ENCODE measurements at regions not wholly inside any gene's neighbourhood (a gene's known extent, or its start where the extent isn't known, plus 50 kb on each side); places are given as distances from the start of the nearest gene placed in this dataset.
"Not testable (repeated sequence)": the region's sequence is repeated elsewhere in the genome, so short reads cannot be mapped to it uniquely, and the experiment has no call there.

DNA sequence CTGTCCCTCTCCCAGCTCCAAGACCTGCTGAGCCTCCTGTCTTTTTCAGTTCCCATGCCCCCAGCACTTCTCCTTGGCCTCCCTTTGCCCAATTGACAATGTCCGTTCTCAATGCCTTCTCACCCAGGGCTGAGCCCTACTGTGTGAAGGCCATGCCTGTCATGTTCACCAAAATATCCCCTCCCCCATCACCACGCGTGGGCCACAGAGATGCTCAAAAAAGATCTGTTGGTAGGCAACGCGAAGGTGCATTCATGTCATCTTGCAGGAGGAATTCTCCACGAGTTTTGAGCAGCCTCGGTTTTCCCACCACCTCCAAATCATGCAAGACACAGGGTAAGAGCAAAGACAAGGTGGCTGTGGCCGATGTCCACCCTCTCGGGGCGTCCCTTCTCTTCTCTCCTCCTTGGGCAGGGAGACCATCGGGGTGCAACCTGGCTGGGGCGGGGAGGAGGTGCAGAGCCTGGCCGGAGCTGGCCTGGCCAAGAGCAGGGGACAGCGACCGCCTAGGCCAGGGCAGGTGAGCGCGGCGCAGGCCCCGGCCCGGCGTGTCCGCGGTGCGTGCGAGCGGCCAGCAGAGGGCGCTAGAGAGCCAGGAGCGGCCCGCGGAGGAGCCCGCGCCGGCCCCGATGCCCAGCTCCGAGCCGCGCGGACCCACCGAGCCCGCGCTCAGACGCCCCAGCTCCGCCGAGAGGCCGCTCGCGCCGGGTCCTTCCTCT lies 56.3 kb upstream of the KRTAP5-11 start:
- H3K9me2 ChIP-seq (ENCODE audit: insufficient read depth, low read length); H3K9me3 ChIP-seq (ENCODE audit: low read length); intact Hi-C loops (cut with micrococcal nuclease; ENCODE audit: unreplicated experiment); H3K4me1 ChIP-seq (ENCODE audit: insufficient read depth, low read length, poor library complexity, severe bottlenecking); H2AFZ ChIP-seq (ENCODE audit: low read length); H3K79me2 ChIP-seq (ENCODE audit: insufficient read depth, low read depth, low read length); BruUV-seq (replicated peaks); H3K36me3 ChIP-seq (ENCODE audit: insufficient read depth, low read length); H3K4me2 ChIP-seq (ENCODE audit: low read length); POLR2A ChIA-PET; CTCF ChIA-PET (ENCODE audit: unreplicated experiment); H3K4me3 ChIP-seq (ENCODE audit: low read depth, low read length, poor library complexity, severe bottlenecking); H3K27ac ChIP-seq (ENCODE audit: low read depth, low read length, poor library complexity, severe bottlenecking); H4K20me1 ChIP-seq (ENCODE audit: insufficient read depth, low read length): not testable (repeated sequence)
- TF ChIP-seq, protein P1, sequence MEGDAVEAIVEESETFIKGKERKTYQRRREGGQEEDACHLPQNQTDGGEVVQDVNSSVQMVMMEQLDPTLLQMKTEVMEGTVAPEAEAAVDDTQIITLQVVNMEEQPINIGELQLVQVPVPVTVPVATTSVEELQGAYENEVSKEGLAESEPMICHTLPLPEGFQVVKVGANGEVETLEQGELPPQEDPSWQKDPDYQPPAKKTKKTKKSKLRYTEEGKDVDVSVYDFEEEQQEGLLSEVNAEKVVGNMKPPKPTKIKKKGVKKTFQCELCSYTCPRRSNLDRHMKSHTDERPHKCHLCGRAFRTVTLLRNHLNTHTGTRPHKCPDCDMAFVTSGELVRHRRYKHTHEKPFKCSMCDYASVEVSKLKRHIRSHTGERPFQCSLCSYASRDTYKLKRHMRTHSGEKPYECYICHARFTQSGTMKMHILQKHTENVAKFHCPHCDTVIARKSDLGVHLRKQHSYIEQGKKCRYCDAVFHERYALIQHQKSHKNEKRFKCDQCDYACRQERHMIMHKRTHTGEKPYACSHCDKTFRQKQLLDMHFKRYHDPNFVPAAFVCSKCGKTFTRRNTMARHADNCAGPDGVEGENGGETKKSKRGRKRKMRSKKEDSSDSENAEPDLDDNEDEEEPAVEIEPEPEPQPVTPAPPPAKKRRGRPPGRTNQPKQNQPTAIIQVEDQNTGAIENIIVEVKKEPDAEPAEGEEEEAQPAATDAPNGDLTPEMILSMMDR (conservative IDR thresholded peaks at IDR 0.05; ENCODE audit: low read length), result peak; percentile 70
- DNase-seq (ENCODE audit: low spot score), result peak; percentile 27

DNA sequence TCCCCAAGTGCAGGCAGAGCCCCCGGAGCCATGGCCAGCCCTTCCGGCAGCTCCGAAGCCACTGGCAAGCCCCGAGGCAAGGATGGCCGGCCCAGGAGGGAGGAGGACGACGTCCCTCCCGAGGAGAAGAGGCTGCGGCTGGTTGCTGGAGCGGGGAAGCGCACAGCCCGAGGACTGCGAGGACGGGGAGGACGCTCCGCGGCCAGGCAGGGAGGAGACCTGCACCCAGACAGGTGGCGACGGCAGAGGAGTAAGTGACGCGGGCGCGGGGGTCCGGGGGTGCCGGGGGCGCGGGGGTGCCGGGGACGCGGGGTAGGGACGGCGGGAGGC lies 56.8 kb upstream of the KRTAP5-11 start:
- not testable (repeated sequence) for H3K4me2 ChIP-seq (ENCODE audit: low read length); H3K4me3 ChIP-seq (ENCODE audit: low read depth, low read length, poor library complexity, severe bottlenecking)

DNA sequence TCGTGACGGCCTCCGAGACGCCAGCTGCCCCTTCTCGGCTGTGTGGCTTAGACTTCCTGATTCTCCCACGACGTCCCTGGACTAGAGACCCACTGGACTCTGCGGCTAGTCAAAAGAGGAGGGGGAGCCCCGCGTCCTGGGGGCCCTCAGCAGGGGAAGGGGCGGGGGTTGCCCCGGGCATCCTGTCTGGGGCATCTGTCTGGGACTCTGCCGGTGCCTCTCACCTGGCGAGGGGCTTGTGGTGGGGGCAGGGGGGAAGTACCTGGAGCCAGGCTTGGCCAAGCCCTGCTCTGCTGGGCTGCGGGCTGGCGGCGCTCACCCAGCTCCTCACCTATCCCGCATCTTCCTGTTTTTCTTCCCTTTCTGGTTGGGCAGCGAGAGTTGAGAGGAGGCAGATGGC lies 57.2 kb upstream of the KRTAP5-11 start:
- H3K4me3 ChIP-seq (ENCODE audit: low read depth, low read length, poor library complexity, severe bottlenecking); POLR2A ChIA-PET; H3K4me1 ChIP-seq (ENCODE audit: insufficient read depth, low read length, poor library complexity, severe bottlenecking); H3K36me3 ChIP-seq (ENCODE audit: insufficient read depth, low read length); DNase-seq (ENCODE audit: low spot score); H3K9me3 ChIP-seq (ENCODE audit: low read length); H3K79me2 ChIP-seq (ENCODE audit: insufficient read depth, low read depth, low read length); H3K4me2 ChIP-seq (ENCODE audit: low read length); BruUV-seq (replicated peaks); H3K9me2 ChIP-seq (ENCODE audit: insufficient read depth, low read length); H4K20me1 ChIP-seq (ENCODE audit: insufficient read depth, low read length); H3K27ac ChIP-seq (ENCODE audit: low read depth, low read length, poor library complexity, severe bottlenecking); H2AFZ ChIP-seq (ENCODE audit: low read length); intact Hi-C loops (cut with micrococcal nuclease; ENCODE audit: unreplicated experiment); CTCF ChIA-PET (ENCODE audit: unreplicated experiment): not testable (repeated sequence)

More for the DNA sequence above, 56.8 kb upstream of the KRTAP5-11 start:
- H3K9me2 ChIP-seq (ENCODE audit: insufficient read depth, low read length); H3K9me3 ChIP-seq (ENCODE audit: low read length); H4K20me1 ChIP-seq (ENCODE audit: insufficient read depth, low read length); BruUV-seq (replicated peaks); DNase-seq (ENCODE audit: low spot score); intact Hi-C loops (cut with micrococcal nuclease; ENCODE audit: unreplicated experiment); H3K27ac ChIP-seq (ENCODE audit: low read depth, low read length, poor library complexity, severe bottlenecking); CTCF ChIA-PET (ENCODE audit: unreplicated experiment); H3K4me1 ChIP-seq (ENCODE audit: insufficient read depth, low read length, poor library complexity, severe bottlenecking); H3K36me3 ChIP-seq (ENCODE audit: insufficient read depth, low read length); POLR2A ChIA-PET; H2AFZ ChIP-seq (ENCODE audit: low read length); H3K79me2 ChIP-seq (ENCODE audit: insufficient read depth, low read depth, low read length): not testable (repeated sequence)

DNA sequence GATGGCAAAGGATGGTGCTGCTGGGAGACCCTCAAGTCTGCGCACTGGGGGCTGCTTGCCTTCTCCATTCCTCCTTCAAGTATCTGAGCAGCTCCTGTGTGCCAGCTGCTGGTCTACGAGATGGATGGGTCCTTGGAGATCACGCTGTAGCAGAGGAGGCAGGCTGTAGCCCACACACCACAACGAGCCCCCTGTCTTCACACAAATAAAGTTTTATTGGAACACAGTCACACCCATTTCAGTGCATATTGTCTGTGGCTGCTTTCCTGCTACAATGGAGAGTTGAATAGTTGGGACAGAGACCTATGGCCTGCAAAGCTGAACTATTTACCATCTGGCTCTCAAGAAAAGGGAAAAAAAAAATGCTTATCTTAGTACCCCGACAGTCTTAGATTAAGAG lies 64.4 kb upstream of the KRTAP5-11 start:
- H3K79me2 ChIP-seq (ENCODE audit: insufficient read depth, low read depth, low read length); H3K4me2 ChIP-seq (ENCODE audit: low read length); H3K4me3 ChIP-seq (ENCODE audit: low read depth, low read length, poor library complexity, severe bottlenecking); intact Hi-C loops (cut with micrococcal nuclease; ENCODE audit: unreplicated experiment); H3K9me3 ChIP-seq (ENCODE audit: low read length); H3K27ac ChIP-seq (ENCODE audit: low read depth, low read length, poor library complexity, severe bottlenecking); H3K4me1 ChIP-seq (ENCODE audit: insufficient read depth, low read length, poor library complexity, severe bottlenecking); H2AFZ ChIP-seq (ENCODE audit: low read length); CTCF ChIA-PET (ENCODE audit: unreplicated experiment); H3K9me2 ChIP-seq (ENCODE audit: insufficient read depth, low read length); H4K20me1 ChIP-seq (ENCODE audit: insufficient read depth, low read length); H3K36me3 ChIP-seq (ENCODE audit: insufficient read depth, low read length); POLR2A ChIA-PET; DNase-seq (ENCODE audit: low spot score); BruUV-seq (replicated peaks): not testable (repeated sequence)

DNA sequence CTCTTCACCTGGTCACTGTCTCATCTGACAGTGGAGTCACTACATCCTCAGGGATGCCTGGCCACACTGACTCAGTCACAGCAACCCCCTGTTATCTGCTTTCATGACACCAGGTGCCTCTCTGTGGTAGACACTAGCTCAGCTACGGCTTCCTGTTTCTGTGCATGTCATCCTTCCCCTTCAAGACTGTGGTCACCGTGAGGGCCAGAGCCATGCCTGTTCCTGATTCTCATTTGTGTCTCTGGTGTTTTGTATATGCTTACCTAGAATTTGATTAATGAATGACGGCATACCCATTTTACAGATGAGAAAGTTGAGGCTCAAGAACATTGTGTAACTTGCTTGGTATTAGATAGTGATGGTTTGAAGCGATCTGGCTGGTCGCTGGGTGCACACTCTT lies 70.3 kb upstream of the KRTAP5-11 start:
- H3K4me1 ChIP-seq (ENCODE audit: insufficient read depth, low read length, poor library complexity, severe bottlenecking); H4K20me1 ChIP-seq (ENCODE audit: insufficient read depth, low read length); H3K36me3 ChIP-seq (ENCODE audit: insufficient read depth, low read length); CTCF ChIA-PET (ENCODE audit: unreplicated experiment); H3K79me2 ChIP-seq (ENCODE audit: insufficient read depth, low read depth, low read length); H2AFZ ChIP-seq (ENCODE audit: low read length); H3K4me2 ChIP-seq (ENCODE audit: low read length); H3K9me2 ChIP-seq (ENCODE audit: insufficient read depth, low read length); intact Hi-C loops (cut with micrococcal nuclease; ENCODE audit: unreplicated experiment); DNase-seq (ENCODE audit: low spot score); H3K9me3 ChIP-seq (ENCODE audit: low read length); H3K4me3 ChIP-seq (ENCODE audit: low read depth, low read length, poor library complexity, severe bottlenecking); H3K27ac ChIP-seq (ENCODE audit: low read depth, low read length, poor library complexity, severe bottlenecking); BruUV-seq (replicated peaks): not testable (repeated sequence)
- POLR2A ChIA-PET, result interaction anchor here (0.6 kb wide), 1 partner anchor 828 kb away, joined by 3 read pairs; no protein-coding TSS in a partner anchor

DNA sequence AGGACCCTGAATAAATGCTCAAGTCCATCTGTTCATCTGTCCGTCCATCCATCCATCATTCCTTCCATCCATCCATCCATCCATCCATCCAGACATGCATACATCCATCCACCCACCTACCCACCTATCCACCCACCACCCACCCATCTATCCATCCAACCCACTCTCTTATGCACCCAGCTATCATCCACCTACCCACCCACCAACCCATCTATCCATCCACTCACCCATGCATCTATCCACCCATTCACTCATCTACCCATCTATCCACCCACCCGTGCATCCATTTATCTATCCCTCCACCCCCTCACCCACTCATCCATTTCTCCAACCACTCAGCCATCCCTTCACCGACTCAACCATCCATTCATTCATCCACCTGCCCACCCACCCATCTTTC lies 71.7 kb upstream of the KRTAP5-11 start:
- H3K4me1 ChIP-seq (ENCODE audit: insufficient read depth, low read length, poor library complexity, severe bottlenecking); H4K20me1 ChIP-seq (ENCODE audit: insufficient read depth, low read length); H3K4me2 ChIP-seq (ENCODE audit: low read length); H3K9me3 ChIP-seq (ENCODE audit: low read length); CTCF ChIA-PET (ENCODE audit: unreplicated experiment); H3K36me3 ChIP-seq (ENCODE audit: insufficient read depth, low read length); H2AFZ ChIP-seq (ENCODE audit: low read length); POLR2A ChIA-PET; H3K4me3 ChIP-seq (ENCODE audit: low read depth, low read length, poor library complexity, severe bottlenecking); intact Hi-C loops (cut with micrococcal nuclease; ENCODE audit: unreplicated experiment); DNase-seq (ENCODE audit: low spot score); H3K9me2 ChIP-seq (ENCODE audit: insufficient read depth, low read length); H3K79me2 ChIP-seq (ENCODE audit: insufficient read depth, low read depth, low read length); BruUV-seq (replicated peaks); H3K27ac ChIP-seq (ENCODE audit: low read depth, low read length, poor library complexity, severe bottlenecking): not testable (repeated sequence)

Measured in OCI-LY7 (cell line).